ENCODE measurements at regions not wholly inside any gene's neighbourhood (a gene's known extent, or its start where the extent isn't known, plus 50 kb on each side); places are given as distances from the start of the nearest gene placed in this dataset.

- TF ChIP-seq, protein P1, sequence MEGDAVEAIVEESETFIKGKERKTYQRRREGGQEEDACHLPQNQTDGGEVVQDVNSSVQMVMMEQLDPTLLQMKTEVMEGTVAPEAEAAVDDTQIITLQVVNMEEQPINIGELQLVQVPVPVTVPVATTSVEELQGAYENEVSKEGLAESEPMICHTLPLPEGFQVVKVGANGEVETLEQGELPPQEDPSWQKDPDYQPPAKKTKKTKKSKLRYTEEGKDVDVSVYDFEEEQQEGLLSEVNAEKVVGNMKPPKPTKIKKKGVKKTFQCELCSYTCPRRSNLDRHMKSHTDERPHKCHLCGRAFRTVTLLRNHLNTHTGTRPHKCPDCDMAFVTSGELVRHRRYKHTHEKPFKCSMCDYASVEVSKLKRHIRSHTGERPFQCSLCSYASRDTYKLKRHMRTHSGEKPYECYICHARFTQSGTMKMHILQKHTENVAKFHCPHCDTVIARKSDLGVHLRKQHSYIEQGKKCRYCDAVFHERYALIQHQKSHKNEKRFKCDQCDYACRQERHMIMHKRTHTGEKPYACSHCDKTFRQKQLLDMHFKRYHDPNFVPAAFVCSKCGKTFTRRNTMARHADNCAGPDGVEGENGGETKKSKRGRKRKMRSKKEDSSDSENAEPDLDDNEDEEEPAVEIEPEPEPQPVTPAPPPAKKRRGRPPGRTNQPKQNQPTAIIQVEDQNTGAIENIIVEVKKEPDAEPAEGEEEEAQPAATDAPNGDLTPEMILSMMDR (conservative IDR thresholded peaks at IDR 0.05; ENCODE audit: low read depth, low read length) = no peak
- no peak for TF ChIP-seq EZH2 (IDR thresholded peaks at IDR 0.05; ENCODE audit: borderline replicate concordance, low read depth, low read length, poor library complexity, severe bottlenecking)
Observed at GRCh38 chr4:53890461-53890860, 173.9 kb downstream of the CHIC2 start.
